MCF 10A (cell line): ENCODE measurements at regions not wholly inside any gene's neighbourhood (a gene's known extent, or its start where the extent isn't known, plus 50 kb on each side); places are given as distances from the start of the nearest gene placed in this dataset.

Experiments used
- BruUV-seq: library from RNA; stranded (reverse); fragments of 400-500 nt; replicated peaks from 2 replicates; lab custom pipeline; 2021; lab: Mats Ljungman, UMichigan
- CTCF ChIA-PET: fragments of 300-600 bp; sonication (Branson Sonifier 250); formaldehyde crosslinking; extraction: SDS; loops from one replicate; lab custom pipeline; 2021; ENCODE audit warnings: antibody characterized with exemption, inconsistent platforms; lab: Yijun Ruan, JAX
- POLR2A ChIA-PET: fragments of 300-600, 350-650 bp; sonication (Branson Sonifier 250); formaldehyde crosslinking; extraction: SDS; loops from one replicate; lab custom pipeline; 2020; ENCODE audit warnings: antibody characterized with exemption, inconsistent platforms; lab: Yijun Ruan, JAX
- DNase-seq: peaks from one replicate; pipeline ENCODE4 v3.0.0-alpha.2; 2018; ENCODE audit not compliant: unreplicated experiment
- H3K27ac Mint-ChIP-seq: one replicate; pipeline ENCODE4 v1.8.0; 2022; ENCODE audit warnings: mild to moderate bottlenecking, low read depth, mixed read lengths; ENCODE audit not compliant: unreplicated experiment
- H3K27me3 Mint-ChIP-seq: one replicate; pipeline ENCODE4 v1.8.0; 2022; ENCODE audit warnings: mixed read lengths; ENCODE audit not compliant: insufficient read depth, unreplicated experiment
- H3K36me3 Mint-ChIP-seq: one replicate; pipeline ENCODE4 v1.8.0; 2022; ENCODE audit warnings: mild to moderate bottlenecking, moderate library complexity, mixed read lengths; ENCODE audit not compliant: insufficient read depth, unreplicated experiment
- H3K4me1 Mint-ChIP-seq: one replicate; pipeline ENCODE4 v1.8.0; 2022; ENCODE audit warnings: mixed read lengths; ENCODE audit not compliant: insufficient read depth, unreplicated experiment
- H3K4me3 Mint-ChIP-seq: one replicate; pipeline ENCODE4 v1.8.0; 2022; ENCODE audit warnings: mild to moderate bottlenecking, moderate library complexity, mixed read lengths; ENCODE audit not compliant: unreplicated experiment
- H3K9me3 Mint-ChIP-seq: one replicate; pipeline ENCODE4 v1.8.0; 2022; ENCODE audit warnings: mixed read lengths; ENCODE audit not compliant: unreplicated experiment
- CTCF ChIP-seq: fragments of 200-600 bp; IDR thresholded peaks from one replicate; pipeline ENCODE4 v1.8.0; 2022; ENCODE audit warnings: antibody characterized with exemption, mild to moderate bottlenecking; ENCODE audit not compliant: unreplicated experiment
- intact Hi-C: fragments of 100-400 bp; cut with micrococcal nuclease; formaldehyde crosslinking; loops from 2 replicates; pipeline ENCODE4 v1.14.1; 2022

- Mint-ChIP-seq H3K27ac (no peak overlapping the region), H3K4me3 (no peak overlapping the region), H3K27me3 (no peaks in the 10 kb centered on the region), H3K4me1 (peaks cover 7% of the 10 kb centered on the region), H3K9me3 (no peaks in the 10 kb centered on the region), H3K36me3 (no peaks in the 10 kb centered on the region)
- ChIA-PET POLR2A (no interaction called here), CTCF (interaction anchor here (0.6 to 1.5 kb wide), 3 partner anchors 332 to 386 kb away, joined by 3 to 15 read pairs (median 4); no protein-coding TSS in a partner anchor)
- intact Hi-C loops: no loop called here
- BruUV-seq: no TSS peak
- peak; percentile 51 for DNase-seq
- TF ChIP-seq CTCF: no peak
These were observed 138.9 kb upstream of the RAI14 start for GRCh38 chr5:34517249-34517648.

GRCh38 chr5:34519489-34520220, 136.5 kb upstream of the RAI14 start:
- no peaks in the 10 kb centered on the region for H3K9me3 Mint-ChIP-seq
- no peaks in the 10 kb centered on the region for H3K36me3 Mint-ChIP-seq
- no peak overlapping the region for H3K27ac Mint-ChIP-seq
- no peak overlapping the region for H3K4me3 Mint-ChIP-seq
- ChIA-PET CTCF (interaction anchor here (0.5 to 1.9 kb wide), 7 partner anchors 33 to 379 kb away, joined by 3 to 16 read pairs (median 5); no protein-coding TSS in a partner anchor), POLR2A (interaction anchor here (0.9 to 1.3 kb wide), 2 partner anchors 167 to 373 kb away, joined by 3 to 5 read pairs; no protein-coding TSS in a partner anchor)
- peak; percentile 39 for DNase-seq
- H3K4me1 Mint-ChIP-seq: peaks cover 21% of the 10 kb centered on the region
- no TSS peak for BruUV-seq
- no peaks in the 10 kb centered on the region for H3K27me3 Mint-ChIP-seq
- intact Hi-C loops: loop anchor here (5.0 to 10.0 kb wide), 3 partner anchors 165 to 315 kb away; partner anchors contain the start of gene TTC23L
- TF ChIP-seq CTCF: no peak

- no TSS peak for BruUV-seq
- no peak for TF ChIP-seq CTCF
These were observed 134.4 kb upstream of the RAI14 start for GRCh38 chr5:34521628-34522290.

More at GRCh38 chr5:34521628-34522290, 134.4 kb upstream of the RAI14 start:
- H3K9me3 Mint-ChIP-seq: no peaks in the 10 kb centered on the region
- H3K36me3 Mint-ChIP-seq: no peaks in the 10 kb centered on the region
- no peak for DNase-seq
- CTCF ChIA-PET: interaction anchor here (0.6 to 4.6 kb wide), 13 partner anchors 11 to 426 kb away, joined by 3 to 126 read pairs (median 4); partner anchors contain the start of genes BRIX1 and TTC23L
- no peak overlapping the region for H3K4me3 Mint-ChIP-seq
- POLR2A ChIA-PET: no interaction called here
- no peak overlapping the region for H3K27ac Mint-ChIP-seq
- intact Hi-C loops: loop anchor here (5.0 to 10.0 kb wide), 3 partner anchors 163 to 313 kb away; partner anchors contain the start of gene TTC23L
- no peaks in the 10 kb centered on the region for H3K27me3 Mint-ChIP-seq
- H3K4me1 Mint-ChIP-seq: peaks cover 22% of the 10 kb centered on the region
